ENCODE measurements at regions not wholly inside any gene's neighbourhood (a gene's known extent, or its start where the extent isn't known, plus 50 kb on each side); places are given as distances from the start of the nearest gene placed in this dataset.

DNA sequence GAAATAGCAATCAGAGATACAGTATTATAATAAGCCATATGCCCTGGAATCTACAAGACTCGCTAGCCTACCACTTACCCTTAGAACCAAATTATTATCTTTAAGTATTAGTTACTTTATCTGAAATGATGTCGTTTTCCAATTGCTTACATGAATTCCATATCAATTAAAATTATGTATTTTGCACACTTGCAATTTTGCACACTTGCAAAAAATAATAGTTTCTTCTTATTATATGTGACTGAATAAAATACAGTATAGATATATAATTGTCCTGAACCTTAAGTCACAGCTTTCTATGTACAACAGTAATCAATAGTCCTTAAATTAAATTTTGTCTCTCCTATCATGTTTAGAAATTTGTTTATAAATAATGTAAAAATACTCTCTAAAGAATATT, 2095.1 kb downstream of the NCAM2 start (continued):
- TF ChIP-seq, protein P1, sequence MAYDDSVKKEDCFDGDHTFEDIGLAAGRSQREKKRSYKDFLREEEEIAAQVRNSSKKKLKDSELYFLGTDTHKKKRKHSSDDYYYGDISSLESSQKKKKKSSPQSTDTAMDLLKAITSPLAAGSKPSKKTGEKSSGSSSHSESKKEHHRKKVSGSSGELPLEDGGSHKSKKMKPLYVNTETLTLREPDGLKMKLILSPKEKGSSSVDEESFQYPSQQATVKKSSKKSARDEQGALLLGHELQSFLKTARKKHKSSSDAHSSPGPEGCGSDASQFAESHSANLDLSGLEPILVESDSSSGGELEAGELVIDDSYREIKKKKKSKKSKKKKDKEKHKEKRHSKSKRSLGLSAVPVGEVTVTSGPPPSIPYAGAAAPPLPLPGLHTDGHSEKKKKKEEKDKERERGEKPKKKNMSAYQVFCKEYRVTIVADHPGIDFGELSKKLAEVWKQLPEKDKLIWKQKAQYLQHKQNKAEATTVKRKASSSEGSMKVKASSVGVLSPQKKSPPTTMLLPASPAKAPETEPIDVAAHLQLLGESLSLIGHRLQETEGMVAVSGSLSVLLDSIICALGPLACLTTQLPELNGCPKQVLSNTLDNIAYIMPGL (CRISPR knock-in tag; IDR thresholded peaks at IDR 0.05; ENCODE audit: borderline replicate concordance): no peak
- TF ChIP-seq PHF8 (IDR thresholded peaks at IDR 0.05; ENCODE audit: borderline replicate concordance, low read depth): no peak
- no peak for TF ChIP-seq MAZ (IDR thresholded peaks at IDR 0.05; ENCODE audit: borderline replicate concordance, low read depth, low read length)

- Histone ChIP-seq H3K4me3 (no peak overlapping the region), H3K27ac (no peak overlapping the region), H3K4me1 (no peaks in the 10 kb centered on the region), H3K4me2 (no peak overlapping the region), H3K9me3 (no peaks in the 10 kb centered on the region)
- CTCF ChIA-PET: no interaction called here
- TF ChIP-seq, protein P2, sequence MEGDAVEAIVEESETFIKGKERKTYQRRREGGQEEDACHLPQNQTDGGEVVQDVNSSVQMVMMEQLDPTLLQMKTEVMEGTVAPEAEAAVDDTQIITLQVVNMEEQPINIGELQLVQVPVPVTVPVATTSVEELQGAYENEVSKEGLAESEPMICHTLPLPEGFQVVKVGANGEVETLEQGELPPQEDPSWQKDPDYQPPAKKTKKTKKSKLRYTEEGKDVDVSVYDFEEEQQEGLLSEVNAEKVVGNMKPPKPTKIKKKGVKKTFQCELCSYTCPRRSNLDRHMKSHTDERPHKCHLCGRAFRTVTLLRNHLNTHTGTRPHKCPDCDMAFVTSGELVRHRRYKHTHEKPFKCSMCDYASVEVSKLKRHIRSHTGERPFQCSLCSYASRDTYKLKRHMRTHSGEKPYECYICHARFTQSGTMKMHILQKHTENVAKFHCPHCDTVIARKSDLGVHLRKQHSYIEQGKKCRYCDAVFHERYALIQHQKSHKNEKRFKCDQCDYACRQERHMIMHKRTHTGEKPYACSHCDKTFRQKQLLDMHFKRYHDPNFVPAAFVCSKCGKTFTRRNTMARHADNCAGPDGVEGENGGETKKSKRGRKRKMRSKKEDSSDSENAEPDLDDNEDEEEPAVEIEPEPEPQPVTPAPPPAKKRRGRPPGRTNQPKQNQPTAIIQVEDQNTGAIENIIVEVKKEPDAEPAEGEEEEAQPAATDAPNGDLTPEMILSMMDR (IDR thresholded peaks at IDR 0.05): no peak
- TF ChIP-seq JUN (IDR thresholded peaks at IDR 0.05): no peak
- TF ChIP-seq HES2 (IDR thresholded peaks at IDR 0.05): no peak
- TF ChIP-seq E2F6 (IDR thresholded peaks at IDR 0.05; ENCODE audit: borderline replicate concordance, low read depth): no peak
- no peak for TF ChIP-seq HOXB5 (CRISPR knock-in tag; IDR thresholded peaks at IDR 0.05)
- no peak for TF ChIP-seq GATA3 (IDR thresholded peaks at IDR 0.05; ENCODE audit: borderline replicate concordance)
- no peak for TF ChIP-seq BHLHE40 (IDR thresholded peaks at IDR 0.05; ENCODE audit: low read depth, low read length)
- TF ChIP-seq, protein P1 (CRISPR knock-in tag; IDR thresholded peaks at IDR 0.05; ENCODE audit: borderline replicate concordance): no peak
- no peak for TF ChIP-seq NPAS2 (CRISPR knock-in tag; IDR thresholded peaks at IDR 0.05; ENCODE audit: borderline replicate concordance)
- TF ChIP-seq ZNF302 (CRISPR knock-in tag; IDR thresholded peaks at IDR 0.05): no peak
- no peak for TF ChIP-seq RARB (CRISPR knock-in tag; IDR thresholded peaks at IDR 0.05)
- TF ChIP-seq, protein P3, sequence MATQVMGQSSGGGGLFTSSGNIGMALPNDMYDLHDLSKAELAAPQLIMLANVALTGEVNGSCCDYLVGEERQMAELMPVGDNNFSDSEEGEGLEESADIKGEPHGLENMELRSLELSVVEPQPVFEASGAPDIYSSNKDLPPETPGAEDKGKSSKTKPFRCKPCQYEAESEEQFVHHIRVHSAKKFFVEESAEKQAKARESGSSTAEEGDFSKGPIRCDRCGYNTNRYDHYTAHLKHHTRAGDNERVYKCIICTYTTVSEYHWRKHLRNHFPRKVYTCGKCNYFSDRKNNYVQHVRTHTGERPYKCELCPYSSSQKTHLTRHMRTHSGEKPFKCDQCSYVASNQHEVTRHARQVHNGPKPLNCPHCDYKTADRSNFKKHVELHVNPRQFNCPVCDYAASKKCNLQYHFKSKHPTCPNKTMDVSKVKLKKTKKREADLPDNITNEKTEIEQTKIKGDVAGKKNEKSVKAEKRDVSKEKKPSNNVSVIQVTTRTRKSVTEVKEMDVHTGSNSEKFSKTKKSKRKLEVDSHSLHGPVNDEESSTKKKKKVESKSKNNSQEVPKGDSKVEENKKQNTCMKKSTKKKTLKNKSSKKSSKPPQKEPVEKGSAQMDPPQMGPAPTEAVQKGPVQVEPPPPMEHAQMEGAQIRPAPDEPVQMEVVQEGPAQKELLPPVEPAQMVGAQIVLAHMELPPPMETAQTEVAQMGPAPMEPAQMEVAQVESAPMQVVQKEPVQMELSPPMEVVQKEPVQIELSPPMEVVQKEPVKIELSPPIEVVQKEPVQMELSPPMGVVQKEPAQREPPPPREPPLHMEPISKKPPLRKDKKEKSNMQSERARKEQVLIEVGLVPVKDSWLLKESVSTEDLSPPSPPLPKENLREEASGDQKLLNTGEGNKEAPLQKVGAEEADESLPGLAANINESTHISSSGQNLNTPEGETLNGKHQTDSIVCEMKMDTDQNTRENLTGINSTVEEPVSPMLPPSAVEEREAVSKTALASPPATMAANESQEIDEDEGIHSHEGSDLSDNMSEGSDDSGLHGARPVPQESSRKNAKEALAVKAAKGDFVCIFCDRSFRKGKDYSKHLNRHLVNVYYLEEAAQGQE (IDR thresholded peaks at IDR 0.05): no peak
- TF ChIP-seq ZC3H11A (IDR thresholded peaks at IDR 0.05): no peak
- TF ChIP-seq NFE2L2 (conservative IDR thresholded peaks at IDR 0.05; ENCODE audit: low read length): no peak
- no peak for TF ChIP-seq ATOH8 (CRISPR knock-in tag; IDR thresholded peaks at IDR 0.05; ENCODE audit: low read depth)
- no peak for TF ChIP-seq RNF2 (IDR thresholded peaks at IDR 0.05; ENCODE audit: borderline replicate concordance, low read depth)
- TF ChIP-seq SMC3 (IDR thresholded peaks at IDR 0.05): no peak
- no peak for TF ChIP-seq JUNB (IDR thresholded peaks at IDR 0.05)
- ATAC-seq: no peak
- DNase-seq (ENCODE audit: low read depth in 1 of 2, low spot score in 1 of 2): no peak
- FAIRE-seq: no peak
- POLR2A ChIA-PET: no interaction called here
These were observed 2101.0 kb downstream of the NCAM2 start for GRCh38 chr21:23099185-23099584.
